ENCODE measurements at regions not wholly inside any gene's neighbourhood (a gene's known extent, or its start where the extent isn't known, plus 50 kb on each side); places are given as distances from the start of the nearest gene placed in this dataset.

DNA sequence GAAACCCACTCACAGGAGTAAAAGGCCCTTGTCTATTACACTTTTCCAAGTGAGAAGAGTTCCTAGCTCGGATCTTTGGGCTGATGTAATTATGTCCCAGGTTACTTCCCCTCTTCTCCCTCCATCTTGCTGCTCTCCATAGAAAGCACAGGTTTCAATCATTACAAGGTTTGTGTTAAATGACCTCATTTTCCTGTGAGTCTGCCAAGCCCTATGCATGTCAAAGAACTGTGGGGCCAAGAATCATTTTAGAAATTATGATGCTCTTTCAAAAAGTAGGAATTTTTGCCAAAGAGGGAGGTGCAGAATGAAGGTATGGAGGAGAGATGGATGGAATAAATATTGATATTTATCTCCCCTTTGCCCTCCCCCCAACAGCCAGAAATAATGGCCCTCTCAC, 129.3 kb upstream of the TPM1 start:
- ChIA-PET CTCF (no interaction called here), POLR2A (ENCODE audit: unreplicated experiment) (no interaction called here)
- H3K4me3 ChIP-seq: no peak overlapping the region
- no peak overlapping the region for H2AFZ ChIP-seq
- intact Hi-C loops (cut with micrococcal nuclease; ENCODE audit: unreplicated experiment): no loop called here
- H4K20me1 ChIP-seq (ENCODE audit: insufficient read depth): no peaks in the 10 kb centered on the region
- TF ChIP-seq, protein P1, sequence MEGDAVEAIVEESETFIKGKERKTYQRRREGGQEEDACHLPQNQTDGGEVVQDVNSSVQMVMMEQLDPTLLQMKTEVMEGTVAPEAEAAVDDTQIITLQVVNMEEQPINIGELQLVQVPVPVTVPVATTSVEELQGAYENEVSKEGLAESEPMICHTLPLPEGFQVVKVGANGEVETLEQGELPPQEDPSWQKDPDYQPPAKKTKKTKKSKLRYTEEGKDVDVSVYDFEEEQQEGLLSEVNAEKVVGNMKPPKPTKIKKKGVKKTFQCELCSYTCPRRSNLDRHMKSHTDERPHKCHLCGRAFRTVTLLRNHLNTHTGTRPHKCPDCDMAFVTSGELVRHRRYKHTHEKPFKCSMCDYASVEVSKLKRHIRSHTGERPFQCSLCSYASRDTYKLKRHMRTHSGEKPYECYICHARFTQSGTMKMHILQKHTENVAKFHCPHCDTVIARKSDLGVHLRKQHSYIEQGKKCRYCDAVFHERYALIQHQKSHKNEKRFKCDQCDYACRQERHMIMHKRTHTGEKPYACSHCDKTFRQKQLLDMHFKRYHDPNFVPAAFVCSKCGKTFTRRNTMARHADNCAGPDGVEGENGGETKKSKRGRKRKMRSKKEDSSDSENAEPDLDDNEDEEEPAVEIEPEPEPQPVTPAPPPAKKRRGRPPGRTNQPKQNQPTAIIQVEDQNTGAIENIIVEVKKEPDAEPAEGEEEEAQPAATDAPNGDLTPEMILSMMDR (conservative IDR thresholded peaks at IDR 0.05): no peak
- no peak for TF ChIP-seq EZH2 (IDR thresholded peaks at IDR 0.05; ENCODE audit: low read depth)
- no peaks in the 10 kb centered on the region for H3K9me3 ChIP-seq (ENCODE audit: insufficient read depth, low read depth)
- no peak for DNase-seq
- H3K27ac ChIP-seq: no peak overlapping the region
- 0 out of 2 replicates have a peak, but pooled peaks cover 9% of the 10 kb centered on the region for H3K4me1 ChIP-seq (replicated peaks; ENCODE audit: insufficient read depth)
- no peaks in the 10 kb centered on the region for H3F3A ChIP-seq (ENCODE audit: insufficient read depth, low read depth)
- H3K79me2 ChIP-seq (ENCODE audit: low read depth): no peaks in the 10 kb centered on the region
- no TSS peak for BruUV-seq (replicated peaks)
- H3K9me2 ChIP-seq (ENCODE audit: insufficient read depth): no peaks in the 10 kb centered on the region
- no peaks in the 10 kb centered on the region for H3K27me3 ChIP-seq (ENCODE audit: insufficient read depth, low read depth)
- H3K4me2 ChIP-seq: no peak overlapping the region
- no peaks in the 10 kb centered on the region for H3K36me3 ChIP-seq (ENCODE audit: low read depth)

GRCh38 chr15:62914461-62915079, 128.0 kb upstream of the TPM1 start:
- no TSS peak for BruUV-seq (replicated peaks)
- ChIA-PET CTCF (no interaction called here), POLR2A (ENCODE audit: unreplicated experiment) (no interaction called here)
- Histone ChIP-seq H3K4me1 (replicated peaks; ENCODE audit: insufficient read depth) (0 out of 2 replicates have a peak, but pooled peaks cover 9% of the 10 kb centered on the region), H3K36me3 (ENCODE audit: low read depth) (no peaks in the 10 kb centered on the region), H4K20me1 (ENCODE audit: insufficient read depth) (no peaks in the 10 kb centered on the region), H3K4me2 (no peak overlapping the region), H3K79me2 (ENCODE audit: low read depth) (no peaks in the 10 kb centered on the region), H3K27ac (no peak overlapping the region), H3K27me3 (ENCODE audit: insufficient read depth, low read depth) (no peaks in the 10 kb centered on the region), H3K4me3 (no peak overlapping the region), H3K9me3 (ENCODE audit: insufficient read depth, low read depth) (no peaks in the 10 kb centered on the region), H2AFZ (no peak overlapping the region), H3F3A (ENCODE audit: insufficient read depth, low read depth) (no peaks in the 10 kb centered on the region), H3K9me2 (ENCODE audit: insufficient read depth) (no peaks in the 10 kb centered on the region)
- intact Hi-C loops (cut with micrococcal nuclease; ENCODE audit: unreplicated experiment): no loop called here
- TF ChIP-seq, protein P1 (conservative IDR thresholded peaks at IDR 0.05): no peak
- TF ChIP-seq EZH2 (IDR thresholded peaks at IDR 0.05; ENCODE audit: low read depth): no peak
- DNase-seq: no peak

- Histone ChIP-seq H3F3A (ENCODE audit: insufficient read depth, low read depth) (no peaks in the 10 kb centered on the region), H3K4me2 (no peak overlapping the region), H3K36me3 (ENCODE audit: low read depth) (no peaks in the 10 kb centered on the region), H3K79me2 (ENCODE audit: low read depth) (no peaks in the 10 kb centered on the region), H3K4me1 (replicated peaks; ENCODE audit: insufficient read depth) (no peaks in the 10 kb centered on the region; the same call in 1 of the 2 replicates), H3K27me3 (ENCODE audit: insufficient read depth, low read depth) (no peaks in the 10 kb centered on the region), H3K9me3 (ENCODE audit: insufficient read depth, low read depth) (no peaks in the 10 kb centered on the region), H4K20me1 (ENCODE audit: insufficient read depth) (no peaks in the 10 kb centered on the region), H3K9me2 (ENCODE audit: insufficient read depth) (no peaks in the 10 kb centered on the region), H2AFZ (no peak overlapping the region), H3K27ac (no peak overlapping the region), H3K4me3 (no peak overlapping the region)
- no peak for DNase-seq
- TF ChIP-seq, protein P1 (conservative IDR thresholded peaks at IDR 0.05): no peak
- no peak for TF ChIP-seq EZH2 (IDR thresholded peaks at IDR 0.05; ENCODE audit: low read depth)
- POLR2A ChIA-PET (ENCODE audit: unreplicated experiment): no interaction called here
- no TSS peak for BruUV-seq (replicated peaks)
- intact Hi-C loops (cut with micrococcal nuclease; ENCODE audit: unreplicated experiment): loop anchor here (10.0 kb wide), 1 partner anchor 124 kb away; the partner anchor contains the start of gene TPM1
- CTCF ChIA-PET: interaction anchor here (0.6 kb wide), 1 partner anchor 152 kb away, joined by 3 read pairs; no protein-coding TSS in a partner anchor
These were observed 121.7 kb upstream of the TPM1 start for GRCh38 chr15:62920682-62921502.
